ENCODE measurements at regions not wholly inside any gene's neighbourhood (a gene's known extent, or its start where the extent isn't known, plus 50 kb on each side); places are given as distances from the start of the nearest gene placed in this dataset.
A peak's percentile ranks its signal among the peaks of the same experiment; 100 is the strongest.

- WGBS, 2 experiments (ENCODE audit: low coverage in 1 of 2, low lambda C conversion rate in 2 of 2, missing lambda C conversion rate in 2 of 2) = 87 to 91% methylated on average over 12 of the region's 12 CpGs
- Histone ChIP-seq H3K4me2 (ENCODE audit: unreplicated experiment) (no peak overlapping the region), H3K36me3 (ENCODE audit: low read depth) (no peaks in the 10 kb centered on the region), H3K9ac (no peak overlapping the region), H3K4me1 (ENCODE audit: insufficient read depth) (no peaks in the 10 kb centered on the region), H3K27me3 (replicated peaks; ENCODE audit: insufficient read depth) (peaks cover 89% of the 10 kb centered on the region), H4K20me1 (ENCODE audit: insufficient read depth) (no peaks in the 10 kb centered on the region), H2AFZ (no peak overlapping the region), H3K4me3 (no peak overlapping the region), H3F3A (ENCODE audit: insufficient read depth) (no peaks in the 10 kb centered on the region), H3K9me2 (ENCODE audit: insufficient read depth) (no peaks in the 10 kb centered on the region), H3K9me3 (ENCODE audit: low read depth) (no peaks in the 10 kb centered on the region), H3K27ac (no peak overlapping the region), H3K79me2 (ENCODE audit: insufficient read depth) (no peaks in the 10 kb centered on the region)
- no peak for TF ChIP-seq EZH2phosphoT487 (IDR thresholded peaks at IDR 0.05; ENCODE audit: insufficient read depth, low read depth)
- no peak for TF ChIP-seq EZH2 (IDR thresholded peaks at IDR 0.05; ENCODE audit: insufficient read depth, poor library complexity, severe bottlenecking)
- in situ Hi-C loops (cut with MboI) = no loop called here
- DNase-seq = no peak
Observed at GRCh38 chr10:29877793-29878491, 181.4 kb downstream of the JCAD start.

- no peaks in the 10 kb centered on the region for H3K9me2 ChIP-seq (ENCODE audit: insufficient read depth)
- H3K4me1 ChIP-seq (ENCODE audit: insufficient read depth) = no peaks in the 10 kb centered on the region
- no peaks in the 10 kb centered on the region for H3K36me3 ChIP-seq (ENCODE audit: low read depth)
- WGBS, 2 experiments (ENCODE audit: low coverage in 1 of 2, low lambda C conversion rate in 2 of 2, missing lambda C conversion rate in 2 of 2) = 77 to 80% methylated on average over 10 of the region's 10 CpGs
- H3K4me3 ChIP-seq = no peak overlapping the region
- no peaks in the 10 kb centered on the region for H4K20me1 ChIP-seq (ENCODE audit: insufficient read depth)
- TF ChIP-seq EZH2phosphoT487 (IDR thresholded peaks at IDR 0.05; ENCODE audit: insufficient read depth, low read depth) = no peak
- TF ChIP-seq EZH2 (IDR thresholded peaks at IDR 0.05; ENCODE audit: insufficient read depth, poor library complexity, severe bottlenecking) = no peak
- H3K9ac ChIP-seq = no peak overlapping the region
- peaks cover 78% of the 10 kb centered on the region for H3K27me3 ChIP-seq (replicated peaks; ENCODE audit: insufficient read depth)
- no peak overlapping the region for H2AFZ ChIP-seq
- H3K27ac ChIP-seq = no peak overlapping the region
- no peaks in the 10 kb centered on the region for H3F3A ChIP-seq (ENCODE audit: insufficient read depth)
- no peaks in the 10 kb centered on the region for H3K79me2 ChIP-seq (ENCODE audit: insufficient read depth)
- in situ Hi-C loops (cut with MboI) = no loop called here
- no peak for DNase-seq
- no peak overlapping the region for H3K4me2 ChIP-seq (ENCODE audit: unreplicated experiment)
- H3K9me3 ChIP-seq (ENCODE audit: low read depth) = no peaks in the 10 kb centered on the region
Observed at GRCh38 chr10:29876008-29876555, 183.3 kb downstream of the JCAD start.

GRCh38 chr10:29874606-29875269 is 184.6 kb downstream of the JCAD start:
- Histone ChIP-seq H2AFZ (no peak overlapping the region), H3K36me3 (ENCODE audit: low read depth) (no peaks in the 10 kb centered on the region), H3K4me1 (ENCODE audit: insufficient read depth) (no peaks in the 10 kb centered on the region), H3K27ac (no peak overlapping the region), H3F3A (ENCODE audit: insufficient read depth) (no peaks in the 10 kb centered on the region), H3K9ac (no peak overlapping the region), H3K4me2 (ENCODE audit: unreplicated experiment) (no peak overlapping the region), H3K9me2 (ENCODE audit: insufficient read depth) (no peaks in the 10 kb centered on the region), H4K20me1 (ENCODE audit: insufficient read depth) (no peaks in the 10 kb centered on the region), H3K27me3 (replicated peaks; ENCODE audit: insufficient read depth) (peaks cover 66% of the 10 kb centered on the region), H3K79me2 (ENCODE audit: insufficient read depth) (no peaks in the 10 kb centered on the region), H3K9me3 (ENCODE audit: low read depth) (no peaks in the 10 kb centered on the region), H3K4me3 (no peak overlapping the region)
- 29 to 30% methylated on average over 8 of the region's 8 CpGs for WGBS, 2 experiments (ENCODE audit: low coverage in 1 of 2, low lambda C conversion rate in 2 of 2, missing lambda C conversion rate in 2 of 2)
- in situ Hi-C loops (cut with MboI) = no loop called here
- peak; percentile 20 for DNase-seq
- TF ChIP-seq EZH2 (IDR thresholded peaks at IDR 0.05; ENCODE audit: insufficient read depth, poor library complexity, severe bottlenecking) (no peak), EZH2phosphoT487 (IDR thresholded peaks at IDR 0.05; ENCODE audit: insufficient read depth, low read depth) (no peak)

- Histone ChIP-seq H3K27ac (no peak overlapping the region), H4K20me1 (ENCODE audit: insufficient read depth) (no peaks in the 10 kb centered on the region), H3K9me2 (ENCODE audit: insufficient read depth) (no peaks in the 10 kb centered on the region), H3K9me3 (ENCODE audit: low read depth) (no peaks in the 10 kb centered on the region), H3K4me2 (ENCODE audit: unreplicated experiment) (no peak overlapping the region), H3K4me1 (ENCODE audit: insufficient read depth) (no peaks in the 10 kb centered on the region), H3K4me3 (no peak overlapping the region), H3F3A (ENCODE audit: insufficient read depth) (no peaks in the 10 kb centered on the region), H2AFZ (no peak overlapping the region), H3K36me3 (ENCODE audit: low read depth) (no peaks in the 10 kb centered on the region), H3K27me3 (replicated peaks; ENCODE audit: insufficient read depth) (peaks cover 66% of the 10 kb centered on the region), H3K79me2 (ENCODE audit: insufficient read depth) (no peaks in the 10 kb centered on the region), H3K9ac (no peak overlapping the region)
- peak; percentile 33 for DNase-seq
- no peak for TF ChIP-seq EZH2phosphoT487 (IDR thresholded peaks at IDR 0.05; ENCODE audit: insufficient read depth, low read depth)
- no peak for TF ChIP-seq EZH2 (IDR thresholded peaks at IDR 0.05; ENCODE audit: insufficient read depth, poor library complexity, severe bottlenecking)
- 88 to 96% methylated on average over 1 of the region's 1 CpG for WGBS, 2 experiments (ENCODE audit: low coverage in 1 of 2, low lambda C conversion rate in 2 of 2, missing lambda C conversion rate in 2 of 2)
- in situ Hi-C loops (cut with MboI) = no loop called here
Observed at GRCh38 chr10:29873941-29874484, 185.4 kb downstream of the JCAD start.

All from GM23248 (cell line).